Adrenal gland (tissue), 9 donors: ENCODE measurements at regions not wholly inside any gene's neighbourhood (a gene's known extent, or its start where the extent isn't known, plus 50 kb on each side); places are given as distances from the start of the nearest gene placed in this dataset.
"Not testable (repeated sequence)": the region's sequence is repeated elsewhere in the genome, so short reads cannot be mapped to it uniquely, and the experiment has no call there.

Experiments
- DNase-seq, 7 donors: peaks; one replicate each; pipeline ENCODE4 v3.0.0-alpha.2; 2019 to 2020
- H3K27ac ChIP-seq, 5 donors: fragments of 200-600 bp; sonication (generic) in 4 of 5; 1 replicate in 3 of 5; 2 replicates in 2 of 5; pipeline versions ENCODE4 v1.5.1 to v1.8.0; 2016 to 2020; ENCODE audit warnings: mild to moderate bottlenecking in 1 of 5
- H3K27me3 ChIP-seq: fragments of 200-600 bp; 2 replicates; pipeline ENCODE4 v1.8.0; 2021
- H3K36me3 ChIP-seq, 2 donors: fragments of 200-600 bp; replicated peaks in 1 of 2; 1 replicate in 1 of 2; 2 replicates in 1 of 2; pipeline versions ENCODE4 v1.5.1 to v1.8.0; 2018 to 2022
- H3K4me1 ChIP-seq, 2 donors: fragments of 200-600 bp; replicated peaks in 1 of 2; 1 replicate in 1 of 2; 2 replicates in 1 of 2; pipeline versions ENCODE4 v1.5.1 to v1.8.0; 2018 to 2021
- H3K4me3 ChIP-seq, 4 donors: fragments of 200-600 bp; sonication (generic) in 3 of 4; one replicate each; pipeline ENCODE4 v1.5.1; 2016 to 2018
- H3K9me3 ChIP-seq, 3 donors: fragments of 200-600 bp; sonication (generic) in 1 of 3; replicated peaks in 1 of 3; 1 replicate in 2 of 3; 2 replicates in 1 of 3; pipeline versions ENCODE4 v1.5.1 to v1.8.0; 2016 to 2021
- CTCF ChIP-seq, 6 experiments: fragments of 450-650 bp in 4 of 6; fragments of 200-600 bp in 2 of 6; sonication (generic) in 1 of 6; IDR thresholded peaks; 1 replicate in 5 of 6; 2 replicates in 1 of 6; pipeline versions ENCODE4 v1.5.1 to v1.8.0; 2016 to 2021; ENCODE audit warnings: antibody characterized with exemption in 6 of 6, mild to moderate bottlenecking in 2 of 6, moderate library complexity in 1 of 6
- POLR2A ChIP-seq, 2 donors: fragments of 450-650 bp; IDR thresholded peaks; one replicate each; pipeline ENCODE4 v1.6.1; 2017; ENCODE audit warnings: antibody characterized with exemption in 2 of 2, mild to moderate bottlenecking in 2 of 2, moderate library complexity in 1 of 2
- WGBS, 4 donors: extraction: QIAGEN DNeasy Blood & Tissue Kit in 2 of 4; methylation state at CpG; one replicate each; pipeline versions ENCODE4 v1.1.5 to v1.1.7; 2013 to 2017; 5-methylcytosine and 5-hydroxymethylcytosine counted together
- intact Hi-C, 2 donors: fragments of 100-400 bp; cut with DNase I; formaldehyde crosslinking; loops; one replicate each; pipeline versions ENCODE4 v1.14.1 to v1.15.0; 2022 to 2023
- donor health status: healthy with polysubstance abuse.
- donor health status: Bipolar disorder and iron deficiency.
- donor health status: DM: yes; HTN: yes; CAD: no.
- donor health status: DM: no; HTN: no; CAD: no.
- donor health status: DM: no; HTN: no; CAD: no.

- no peak overlapping the region for H3K4me3 ChIP-seq
- no peaks in the 10 kb centered on the region for H3K36me3 ChIP-seq
- no peaks in the 10 kb centered on the region for H3K9me3 ChIP-seq
- 35 to 81% (median 80%) methylated on average over 3 of the region's 3 CpGs for WGBS, 4 donors
- TF ChIP-seq CTCF (IDR thresholded peaks at IDR 0.05) (no peak), POLR2A (IDR thresholded peaks at IDR 0.05) (no peak)
- no peaks in the 10 kb centered on the region for H3K4me1 ChIP-seq
- intact Hi-C loops = no loop called here
- no peak overlapping the region for H3K27ac ChIP-seq
- H3K27me3 ChIP-seq = no peaks in the 10 kb centered on the region
- DNase-seq = no peak
Observed at GRCh38 chr7:104275900-104276299, 52.5 kb upstream of the LHFPL3 start.

- intact Hi-C loops, DNase-seq, H3K9me3 ChIP-seq, H3K27ac ChIP-seq, H3K27me3 ChIP-seq, H3K36me3 ChIP-seq, H3K4me3 ChIP-seq, H3K4me1 ChIP-seq: not testable (repeated sequence)
- WGBS, 4 donors = 84 to 95% (median 90%) methylated on average over 9 to 11 of the region's 11 CpGs
Observed at GRCh38 chr7:104276730-104277129, 51.7 kb upstream of the LHFPL3 start.
